Activated CD8-positive, alpha-beta memory T cell treated with anti-CD3 and anti-CD28 coated beads, Interleukin-2, amount 50 U/mL, for 48 hours (primary cell): ENCODE measurements at regions not wholly inside any gene's neighbourhood (a gene's known extent, or its start where the extent isn't known, plus 50 kb on each side); places are given as distances from the start of the nearest gene placed in this dataset.

Experiments
- DNase-seq: peaks from one replicate; pipeline ENCODE4 v3.0.0-alpha.2; 2020

GRCh38 chr13:23984546-23984945 lies 87.2 kb upstream of the C1QTNF9B start:
- no peak for DNase-seq

GRCh38 chr13:23985060-23985459 lies 87.8 kb upstream of the C1QTNF9B start:
- no peak for DNase-seq

DNA sequence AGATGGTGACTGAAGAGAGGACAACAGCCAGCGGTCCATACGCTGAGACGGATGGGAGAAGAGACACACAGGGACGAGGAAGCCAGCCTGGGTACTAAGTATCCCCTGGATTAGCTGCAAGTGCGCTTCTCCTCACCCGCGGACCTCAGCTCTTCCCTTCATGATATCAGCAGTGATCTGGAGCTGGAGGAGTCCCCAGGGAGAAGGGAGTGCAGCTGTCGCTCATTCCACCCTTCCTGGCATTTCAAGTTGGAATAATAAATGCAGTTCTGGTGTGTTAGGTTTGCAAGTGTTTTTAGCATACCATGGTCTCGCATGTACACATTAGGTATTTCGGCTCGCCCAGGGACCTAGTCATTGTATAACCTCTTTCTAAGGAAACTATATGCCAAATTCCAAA lies 88.5 kb upstream of the C1QTNF9B start:
- no peak for DNase-seq

- DNase-seq = no peak
Measured at GRCh38 chr13:23986619-23987018, 89.3 kb upstream of the C1QTNF9B start.

DNA sequence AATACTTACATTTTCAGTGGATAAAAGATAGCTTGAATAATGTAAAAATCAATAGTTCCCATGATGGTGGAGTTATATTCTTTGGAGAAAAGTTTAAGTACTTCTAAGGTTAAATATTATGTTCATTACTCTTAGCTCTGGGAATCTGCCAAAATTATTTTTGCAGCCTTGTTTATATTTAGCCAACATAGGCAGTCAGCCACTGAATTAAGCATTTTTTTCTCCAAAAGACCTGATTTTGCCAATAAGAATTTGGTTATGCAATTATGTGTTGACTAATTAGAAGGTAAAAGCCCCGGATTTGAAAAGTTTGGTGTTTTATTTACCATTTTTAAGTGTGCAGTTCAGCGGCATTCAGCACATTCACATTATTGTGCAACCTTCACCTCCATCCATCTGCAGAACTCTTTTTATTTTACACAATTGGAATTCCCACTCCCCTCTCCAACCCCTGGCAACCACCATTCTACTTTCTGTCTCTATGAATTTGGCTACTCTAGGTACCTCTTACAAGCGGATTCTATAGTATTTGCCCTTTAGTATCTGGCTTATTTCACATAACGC lies 90.1 kb upstream of the C1QTNF9B start:
- DNase-seq = no peak

DNA sequence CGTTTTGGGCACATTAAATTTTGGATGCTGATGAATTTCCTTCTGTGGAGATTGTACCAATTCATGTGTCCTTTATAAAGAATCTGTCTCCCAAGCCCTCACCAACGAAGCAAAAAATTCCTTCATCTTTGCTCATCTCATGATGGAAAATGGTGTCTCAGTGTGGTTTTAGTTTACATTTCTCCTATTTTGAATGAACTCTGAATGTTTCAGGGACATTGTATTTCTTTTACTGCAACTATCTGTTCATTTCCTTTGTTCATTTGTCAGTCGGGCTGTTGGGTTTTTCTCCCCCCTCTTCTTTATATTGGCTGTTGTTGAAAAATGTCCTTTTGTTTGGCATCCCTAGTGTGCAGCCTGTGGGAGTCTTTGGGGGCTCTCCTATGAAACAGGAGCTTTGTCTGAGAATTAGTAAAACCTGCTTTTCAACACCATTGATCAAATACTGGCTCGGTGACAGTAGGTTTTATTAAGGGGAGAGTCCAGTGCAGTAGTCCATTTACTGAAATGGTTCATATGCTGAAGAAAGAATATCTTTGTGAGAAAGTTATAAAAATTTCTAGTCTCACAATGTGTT lies 91.3 kb upstream of the C1QTNF9B start:
- DNase-seq = no peak

GRCh38 chr13:23990455-23990854 lies 93.2 kb upstream of the C1QTNF9B start:
- DNase-seq = no peak

DNA sequence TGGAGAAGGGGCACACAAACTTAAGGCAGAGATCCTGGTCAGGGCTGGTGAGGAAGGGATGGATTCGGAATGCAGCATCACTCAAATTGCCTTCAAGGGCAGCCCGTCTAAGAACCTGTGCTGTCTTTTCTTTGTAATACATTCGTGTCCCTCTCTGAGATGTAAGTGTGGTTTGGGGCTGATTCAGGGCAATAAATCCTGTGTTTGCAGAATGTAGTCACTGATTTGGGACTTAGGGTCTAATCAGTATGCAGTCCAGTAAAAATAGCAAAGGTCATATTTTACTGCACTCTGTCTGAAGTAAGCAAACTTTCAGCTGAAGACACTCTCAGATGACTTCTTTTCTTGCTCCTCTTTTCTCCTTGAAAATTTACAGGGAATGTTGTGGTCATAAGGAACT lies 93.8 kb upstream of the C1QTNF9B start:
- no peak for DNase-seq

- DNase-seq = no peak
Measured at GRCh38 chr13:23992781-23993679, 95.7 kb upstream of the C1QTNF9B start.

DNA sequence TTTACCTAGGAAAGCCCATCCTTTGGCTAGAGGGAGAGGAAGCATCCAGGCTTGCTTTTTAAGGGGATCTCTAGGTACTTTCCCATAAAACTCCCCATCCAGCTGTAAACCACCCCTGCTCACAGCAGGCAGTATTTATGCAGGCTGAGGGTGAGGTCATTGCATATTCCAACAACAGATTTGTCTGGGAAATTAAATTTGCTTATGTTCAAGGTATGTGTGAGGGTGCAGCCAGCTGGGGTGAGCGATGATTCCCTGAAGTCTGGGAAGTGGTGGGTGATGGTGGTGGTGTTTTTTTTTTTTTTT lies 96.3 kb upstream of the C1QTNF9B start:
- no peak for DNase-seq

- DNase-seq = no peak
Measured at GRCh38 chr13:23995283-23996073, 98.2 kb upstream of the C1QTNF9B start.

GRCh38 chr13:23996456-23996855 lies 99.2 kb upstream of the C1QTNF9B start:
- no peak for DNase-seq

DNA sequence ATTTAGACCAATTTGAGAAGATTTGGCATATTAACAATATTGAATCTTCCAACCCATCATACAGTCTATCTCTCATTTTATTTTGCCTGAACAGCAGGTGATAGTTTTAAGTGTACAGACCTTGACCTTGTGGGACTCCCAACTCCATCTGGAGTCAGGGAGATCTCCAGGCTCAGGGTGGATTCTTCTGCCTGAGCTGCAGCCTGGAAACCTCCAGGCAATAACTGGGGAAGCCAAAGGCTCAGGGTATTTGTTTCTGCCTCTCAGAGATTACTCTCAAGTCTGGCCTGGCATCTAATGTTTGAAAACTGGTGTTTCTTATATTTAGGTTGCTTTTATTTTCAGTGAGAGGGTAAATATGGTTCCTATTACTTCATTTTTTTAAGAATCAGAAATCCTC lies 102.1 kb upstream of the C1QTNF9B start:
- no peak for DNase-seq

DNA sequence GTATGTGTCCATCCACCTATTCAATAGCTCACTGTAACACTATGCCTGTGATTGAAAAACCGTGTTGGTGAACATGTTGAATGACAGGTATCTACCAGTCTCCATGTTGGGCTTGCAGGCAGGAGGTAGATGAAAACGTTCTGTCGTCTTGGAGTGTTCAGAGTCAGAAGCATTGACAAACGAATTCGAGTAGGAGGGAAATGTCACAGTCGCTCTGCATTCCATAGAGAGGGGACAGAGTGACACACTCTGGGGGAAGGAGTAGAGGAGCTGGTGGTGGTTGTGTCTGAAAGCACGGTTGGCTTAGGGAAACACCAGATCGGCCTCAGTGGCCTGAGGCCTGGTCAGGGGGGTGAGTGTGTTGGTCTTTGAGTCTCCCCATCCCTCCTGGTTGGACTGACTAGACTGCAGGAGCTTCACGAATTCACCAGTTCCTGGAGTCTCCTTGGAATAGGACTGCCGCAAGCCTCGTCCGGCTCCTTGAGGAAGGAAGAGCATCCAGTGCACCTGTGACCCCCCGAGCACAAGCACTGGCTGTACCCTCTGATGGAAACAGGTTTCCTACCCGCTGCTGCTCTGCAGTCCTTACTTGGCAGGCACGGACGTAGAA lies 105.0 kb upstream of the C1QTNF9B start:
- DNase-seq = no peak

GRCh38 chr13:24004142-24004899 lies 107.0 kb upstream of the C1QTNF9B start:
- no peak for DNase-seq

DNA sequence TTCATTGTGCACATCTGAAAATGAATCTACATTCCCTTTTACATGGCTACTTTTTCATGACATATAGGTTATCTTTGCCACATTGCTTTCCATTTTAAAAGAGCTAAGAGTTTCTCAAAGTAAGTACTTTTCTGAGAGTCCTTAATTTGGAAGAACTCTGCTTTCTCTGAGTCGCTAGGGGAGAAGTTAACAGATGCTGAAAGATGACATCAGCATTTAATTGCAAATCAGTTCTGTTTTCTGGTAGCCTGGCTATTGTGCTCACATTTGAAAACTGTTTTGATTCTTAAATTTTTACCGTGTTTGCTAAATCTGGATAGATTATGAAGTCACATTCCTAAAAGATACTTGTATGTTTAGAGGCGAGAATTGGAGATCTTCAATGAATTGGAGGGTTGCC lies 107.7 kb upstream of the C1QTNF9B start:
- DNase-seq = no peak

DNA sequence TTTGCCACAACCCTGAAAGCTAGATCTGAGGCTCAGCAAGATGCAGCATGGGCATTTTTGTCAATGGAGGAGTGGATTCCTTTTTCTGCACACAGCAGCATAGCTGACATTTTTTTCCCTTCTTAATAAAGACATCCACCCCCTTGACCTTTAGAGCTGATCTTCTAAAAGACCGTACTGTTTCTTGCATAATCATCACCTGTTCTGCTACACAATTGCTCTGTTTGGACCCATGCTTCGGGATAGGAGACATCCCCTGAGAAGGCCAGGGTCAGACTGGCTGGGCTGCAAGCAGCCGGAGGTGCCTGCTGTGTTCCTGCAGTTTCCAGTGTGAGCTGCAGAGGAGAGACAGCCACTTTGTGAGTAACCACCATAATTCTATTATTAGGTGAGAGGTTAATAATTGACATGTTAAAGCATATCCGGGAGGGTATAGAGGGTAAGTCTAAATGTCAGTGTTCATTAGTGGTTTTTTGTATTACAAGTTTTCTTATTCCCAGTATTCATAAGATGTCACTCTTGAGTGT lies 108.5 kb upstream of the C1QTNF9B start:
- DNase-seq = no peak

DNA sequence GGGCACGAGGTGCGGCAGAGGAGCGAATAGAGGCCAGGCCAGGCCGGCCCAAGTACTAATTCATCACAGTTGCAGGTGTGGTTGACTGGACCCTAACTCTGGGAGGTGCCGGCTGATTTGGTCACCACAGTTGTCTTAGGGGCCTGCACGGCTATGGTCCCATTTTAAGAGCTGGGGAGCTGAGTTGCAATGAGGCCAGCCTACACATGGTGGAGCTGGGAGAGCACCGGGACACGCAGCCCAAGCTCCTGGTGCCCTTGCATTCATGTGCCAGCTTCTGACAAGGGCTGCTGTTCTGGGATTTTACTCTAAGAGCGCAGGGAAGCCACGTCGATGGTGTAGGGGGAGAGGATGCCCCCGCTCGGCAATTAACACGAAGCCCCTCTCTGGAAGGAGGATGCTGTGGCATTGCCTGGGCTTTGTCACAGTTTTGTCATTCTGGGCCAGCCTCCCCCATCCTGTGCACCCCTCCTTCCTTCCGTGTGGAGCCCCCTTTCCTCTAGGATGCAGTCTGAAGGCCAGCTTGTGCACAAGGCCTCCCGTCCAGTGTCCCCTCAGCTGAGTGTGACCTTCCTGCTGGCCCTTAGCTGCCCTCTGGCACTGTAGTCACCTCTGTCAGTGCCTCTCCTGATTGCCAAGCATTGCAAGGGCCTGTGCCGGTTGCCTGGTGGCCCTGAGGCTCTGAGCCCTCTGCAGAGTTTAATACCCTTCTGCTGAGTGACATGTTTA lies 109.4 kb upstream of the C1QTNF9B start:
- no peak for DNase-seq

- no peak for DNase-seq
Measured at GRCh38 chr13:24007979-24008620, 110.8 kb upstream of the C1QTNF9B start.

DNA sequence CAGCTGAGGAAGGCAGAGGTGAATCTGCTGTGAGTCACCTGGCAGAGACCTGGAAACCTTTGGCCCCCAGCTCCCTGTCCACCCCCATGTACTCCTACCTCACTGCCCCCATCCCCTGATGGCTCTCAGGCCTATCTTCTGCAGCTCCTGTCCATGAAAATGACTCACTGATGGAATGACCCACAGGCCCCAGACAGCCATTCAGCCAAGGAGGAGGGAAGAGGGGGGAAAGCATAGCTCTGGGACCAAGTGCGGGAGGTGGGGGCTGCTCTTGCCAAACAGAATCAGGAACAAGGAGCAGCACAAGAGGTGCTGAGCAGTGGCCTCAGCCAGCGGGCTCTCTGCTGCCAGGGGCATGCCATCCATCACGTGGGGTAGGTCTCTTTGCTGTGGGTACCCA lies 111.4 kb upstream of the C1QTNF9B start:
- no peak for DNase-seq

DNA sequence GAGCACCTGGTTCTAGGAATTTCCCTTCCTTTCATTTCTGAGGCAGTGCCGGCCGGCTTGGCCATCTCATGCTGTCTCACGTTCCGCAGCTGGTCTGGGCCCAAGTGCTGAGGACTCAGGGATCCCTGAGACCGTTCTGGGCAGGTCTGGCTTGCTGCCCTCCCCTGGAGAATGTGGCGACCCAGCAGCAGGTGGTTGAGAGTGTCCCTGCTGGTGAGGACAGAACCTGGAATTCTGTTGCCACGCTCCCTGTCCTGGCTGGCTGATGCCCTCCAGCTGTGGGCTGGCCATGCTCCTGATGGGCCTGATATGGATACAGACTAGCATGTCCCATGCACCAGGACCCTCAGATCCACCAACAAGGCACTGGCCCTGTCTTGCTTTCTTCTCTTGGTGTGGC lies 114.0 kb upstream of the C1QTNF9B start:
- DNase-seq = no peak
